Panc1 (cell line): ENCODE measurements at regions not wholly inside any gene's neighbourhood (a gene's known extent, or its start where the extent isn't known, plus 50 kb on each side); places are given as distances from the start of the nearest gene placed in this dataset.

Experiments used
- ATAC-seq: fragments of 200-7000 bp; cut with Tn5 transposase; 2 replicates; pipeline ENCODE4 v1.9.1; 2020; ENCODE audit warnings: mild to moderate bottlenecking, moderate library complexity
- BruUV-seq: library from RNA; stranded (reverse); fragments of 400-500 nt; replicated peaks from 2 replicates; lab custom pipeline; 2021; lab: Mats Ljungman, UMichigan
- CTCF ChIA-PET: fragments of 300-600 bp; sonication (Branson Sonifier 250); formaldehyde crosslinking; loops from one replicate; lab custom pipeline; 2022; ENCODE audit warnings: antibody characterized with exemption; lab: Charles Lee
- POLR2A ChIA-PET: fragments of 300-600 bp; sonication (Branson Sonifier 250); formaldehyde crosslinking; loops from one replicate; lab custom pipeline; 2022; ENCODE audit warnings: antibody characterized with exemption; lab: Charles Lee
- DNase-seq: peaks from one replicate; pipeline ENCODE4 v3.0.0-alpha.2; 2010; ENCODE audit warnings: low read depth, low spot score
- H3K27ac ChIP-seq: 2 replicates; pipeline ENCODE4 v1.5.1; 2011; ENCODE audit warnings: mild to moderate bottlenecking, low read length, inconsistent platforms
- H3K27me3 ChIP-seq: fragments of 200-500 bp; sonication (Bioruptor generic); 2 replicates; pipeline ENCODE4 v1.6.0; 2014; ENCODE audit warnings: low read length, inconsistent platforms; ENCODE audit not compliant: control insufficient read depth, insufficient read depth
- H3K36me3 ChIP-seq: fragments of 200-500 bp; sonication (Bioruptor generic); 2 replicates; pipeline ENCODE4 v1.5.1; 2014; ENCODE audit warnings: inconsistent platforms, mild to moderate bottlenecking, low read length, moderate library complexity; ENCODE audit not compliant: control insufficient read depth, insufficient read depth
- H3K4me1 ChIP-seq: 2 replicates; pipeline ENCODE4 v1.5.1; 2011; ENCODE audit warnings: inconsistent platforms, mild to moderate bottlenecking, low read length, moderate library complexity; ENCODE audit not compliant: control insufficient read depth, insufficient read depth
- H3K4me3 ChIP-seq, 2 experiments: 2 replicates each; pipeline ENCODE4 v1.5.1; 2011 to 2012; ENCODE audit warnings: low read depth in 2 of 2, low read length in 2 of 2, mild to moderate bottlenecking in 2 of 2, inconsistent platforms in 1 of 2, moderate library complexity in 1 of 2
- H3K9me3 ChIP-seq: fragments of 200-500 bp; sonication (Bioruptor generic); 2 replicates; pipeline ENCODE4 v1.5.1; 2014; ENCODE audit warnings: low read depth, mild to moderate bottlenecking, inconsistent platforms, low read length, moderate library complexity; ENCODE audit not compliant: control insufficient read depth, insufficient read depth
- CTCF ChIP-seq: fragments of 450-650 bp; IDR thresholded peaks from 2 replicates; pipeline ENCODE4 v1.5.1; 2017; ENCODE audit warnings: mild to moderate bottlenecking
- POLR2AphosphoS5 ChIP-seq: IDR thresholded peaks from 2 replicates; pipeline ENCODE4 v1.6.1; 2012; ENCODE audit warnings: mild to moderate bottlenecking, low read depth, low read length, moderate library complexity
- REST ChIP-seq, 2 experiments: IDR thresholded peaks; 2 replicates each; pipeline ENCODE4 v1.6.1; 2011 to 2012; ENCODE audit warnings: low read depth in 2 of 2, control low read depth in 1 of 2, low read length in 1 of 2, mild to moderate bottlenecking in 1 of 2, moderate library complexity in 1 of 2; ENCODE audit not compliant: insufficient read depth in 1 of 2
- SIN3A ChIP-seq: IDR thresholded peaks from 2 replicates; pipeline ENCODE4 v1.6.1; 2012; ENCODE audit warnings: low read depth, mild to moderate bottlenecking, low read length, moderate library complexity, borderline replicate concordance; ENCODE audit not compliant: insufficient read depth
- TCF7L2 ChIP-seq: IDR thresholded peaks from 2 replicates; pipeline ENCODE4 v1.6.1; 2011; ENCODE audit warnings: mild to moderate bottlenecking, low read depth, low read length, inconsistent platforms
- in situ Hi-C: cut with HindIII; loops from 2 replicates; pipeline ENCODE4 v1.10.0; 2016; ENCODE audit warnings: low sequenced_read_pairs, low pct_unique_long_range_greater_than_20kb
- intact Hi-C: fragments of 100-400 bp; cut with micrococcal nuclease; formaldehyde crosslinking; loops from one replicate; pipeline ENCODE4 v1.10.0; 2022; ENCODE audit not compliant: unreplicated experiment

- no peak for DNase-seq
- peaks cover 10% of the 10 kb centered on the region; the same call in 1 of the 2 replicates for H3K4me1 ChIP-seq
- no peaks in the 10 kb centered on the region for H3K36me3 ChIP-seq
- POLR2A ChIA-PET = no interaction called here
- no peak for ATAC-seq
- intact Hi-C loops (no loop called here), in situ Hi-C loops (no loop called here)
- no peak overlapping the region for H3K27ac ChIP-seq
- H3K4me3 ChIP-seq = no peak overlapping the region
- TF ChIP-seq TCF7L2 (no peak), REST (IDR thresholded peaks at IDR 0.05; ENCODE audit: insufficient read depth in 1 of 2, low read depth in 2 of 2, low read length in 1 of 2) (no peak), CTCF (no peak), SIN3A (no peak), POLR2AphosphoS5 (no peak)
- no peaks in the 10 kb centered on the region for H3K27me3 ChIP-seq
- BruUV-seq = no TSS peak
- H3K9me3 ChIP-seq = no peaks in the 10 kb centered on the region
- CTCF ChIA-PET = no interaction called here
Measured at GRCh38 chr14:55756078-55756477, 176.1 kb downstream of the KTN1 start.

- intact Hi-C loops (no loop called here), in situ Hi-C loops (no loop called here)
- no peak for TF ChIP-seq SIN3A
- TF ChIP-seq TCF7L2 = no peak
- TF ChIP-seq CTCF = no peak
- TF ChIP-seq REST (IDR thresholded peaks at IDR 0.05; ENCODE audit: insufficient read depth in 1 of 2, low read depth in 2 of 2, low read length in 1 of 2) = no peak
- no peaks in the 10 kb centered on the region for H3K36me3 ChIP-seq
- no peaks in the 10 kb centered on the region for H3K9me3 ChIP-seq
- no peak for DNase-seq
- H3K27me3 ChIP-seq = no peaks in the 10 kb centered on the region
- no peak for ATAC-seq
- no TSS peak for BruUV-seq
- POLR2A ChIA-PET = no interaction called here
- H3K4me1 ChIP-seq = peaks cover 10% of the 10 kb centered on the region; the same call in 1 of the 2 replicates
- CTCF ChIA-PET = no interaction called here
- no peak overlapping the region for H3K27ac ChIP-seq
- H3K4me3 ChIP-seq = no peak overlapping the region
Measured at GRCh38 chr14:55756557-55756956, 176.6 kb downstream of the KTN1 start.
